ENCODE measurements at regions not wholly inside any gene's neighbourhood (a gene's known extent, or its start where the extent isn't known, plus 50 kb on each side); places are given as distances from the start of the nearest gene placed in this dataset.

DNA sequence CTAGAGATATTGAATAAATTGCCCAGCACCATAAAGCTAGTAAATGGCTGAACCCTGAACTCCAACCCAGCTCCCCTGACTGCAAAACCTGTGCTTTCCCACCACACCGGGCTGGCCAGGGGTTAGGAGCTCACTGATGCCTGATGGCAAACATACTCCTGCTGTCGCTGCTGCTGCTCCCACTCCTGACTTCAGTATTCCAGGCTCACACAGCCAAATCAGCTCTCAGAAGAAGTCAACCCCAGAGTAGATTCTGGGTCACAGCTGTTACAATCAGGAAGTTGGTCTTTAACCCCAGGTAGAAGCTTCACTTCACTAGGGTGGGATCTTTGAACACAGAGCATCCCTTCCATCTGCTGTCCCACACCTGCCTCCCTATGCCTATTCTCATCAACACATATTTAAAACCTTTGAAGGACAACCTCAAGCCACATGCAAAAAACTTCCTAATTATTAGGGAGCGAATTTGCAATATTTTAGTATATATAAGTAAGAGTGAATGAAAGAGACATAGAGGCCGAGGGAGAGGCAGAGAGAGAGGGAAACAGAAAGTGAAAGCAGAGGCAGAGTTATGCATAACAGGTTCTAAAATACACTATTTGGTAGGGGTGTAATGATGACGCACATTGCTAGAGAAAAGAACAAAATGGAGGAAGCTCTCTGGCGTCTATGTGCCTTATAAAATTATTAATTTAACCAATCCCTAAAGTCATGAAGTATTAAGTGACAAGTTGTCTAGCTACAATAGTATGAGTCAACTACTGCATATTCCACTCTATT is 99.4 kb upstream of the SERP2 start:
- TF ChIP-seq CTCF (IDR thresholded peaks at IDR 0.05) (no peak), POLR2A (IDR thresholded peaks at IDR 0.05) (no peak)
